Ovary (tissue), 3 donors: ENCODE measurements at regions not wholly inside any gene's neighbourhood (a gene's known extent, or its start where the extent isn't known, plus 50 kb on each side); places are given as distances from the start of the nearest gene placed in this dataset.

Experiments
- EP300 ChIP-seq: sonication (generic); formaldehyde crosslinking; IDR thresholded peaks from one replicate; pipeline ENCODE4 v1.6.1; 2017; ENCODE audit warnings: antibody characterized with exemption
- POLR2A ChIP-seq: fragments of 450-650 bp; IDR thresholded peaks from one replicate; pipeline ENCODE4 v1.6.1; 2017; ENCODE audit warnings: antibody characterized with exemption, mild to moderate bottlenecking, moderate library complexity
- TF ChIP-seq, protein P1 (sequence below), 3 donors: fragments of 450-650 bp in 2 of 3; fragments of 200-600 bp in 1 of 3; IDR thresholded peaks; one replicate each; pipeline versions ENCODE4 v1.5.1 to v1.8.0; 2016 to 2022; ENCODE audit warnings: antibody characterized with exemption in 3 of 3, mild to moderate bottlenecking in 1 of 3
- donor health status: DM: no; HTN: no; CAD: no.

DNA sequence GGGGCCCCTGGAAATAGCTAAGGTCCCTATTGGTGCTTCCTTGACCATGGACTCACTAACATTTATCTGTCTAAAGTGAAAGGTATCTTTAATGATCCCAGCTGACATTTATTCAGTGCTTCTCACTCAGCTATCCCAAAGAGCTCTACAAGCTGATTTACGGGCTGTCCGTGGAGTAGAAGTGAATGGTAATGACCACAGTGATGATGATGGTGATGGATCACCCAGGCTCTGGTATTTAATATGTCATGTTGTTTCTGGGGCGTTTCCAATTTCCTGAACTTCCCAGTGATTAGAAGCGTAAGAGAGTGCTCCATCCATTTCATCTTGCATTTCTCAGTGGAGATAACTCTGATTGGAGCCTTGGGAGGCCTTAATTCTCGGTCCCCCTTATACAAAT, 304.3 kb downstream of the HRH4 start:
- TF ChIP-seq POLR2A, result no peak
- TF ChIP-seq, protein P1, sequence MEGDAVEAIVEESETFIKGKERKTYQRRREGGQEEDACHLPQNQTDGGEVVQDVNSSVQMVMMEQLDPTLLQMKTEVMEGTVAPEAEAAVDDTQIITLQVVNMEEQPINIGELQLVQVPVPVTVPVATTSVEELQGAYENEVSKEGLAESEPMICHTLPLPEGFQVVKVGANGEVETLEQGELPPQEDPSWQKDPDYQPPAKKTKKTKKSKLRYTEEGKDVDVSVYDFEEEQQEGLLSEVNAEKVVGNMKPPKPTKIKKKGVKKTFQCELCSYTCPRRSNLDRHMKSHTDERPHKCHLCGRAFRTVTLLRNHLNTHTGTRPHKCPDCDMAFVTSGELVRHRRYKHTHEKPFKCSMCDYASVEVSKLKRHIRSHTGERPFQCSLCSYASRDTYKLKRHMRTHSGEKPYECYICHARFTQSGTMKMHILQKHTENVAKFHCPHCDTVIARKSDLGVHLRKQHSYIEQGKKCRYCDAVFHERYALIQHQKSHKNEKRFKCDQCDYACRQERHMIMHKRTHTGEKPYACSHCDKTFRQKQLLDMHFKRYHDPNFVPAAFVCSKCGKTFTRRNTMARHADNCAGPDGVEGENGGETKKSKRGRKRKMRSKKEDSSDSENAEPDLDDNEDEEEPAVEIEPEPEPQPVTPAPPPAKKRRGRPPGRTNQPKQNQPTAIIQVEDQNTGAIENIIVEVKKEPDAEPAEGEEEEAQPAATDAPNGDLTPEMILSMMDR (IDR thresholded peaks at IDR 0.05), result no peak
- no peak for TF ChIP-seq EP300
